NCI-H187 (cell line): ENCODE measurements at regions not wholly inside any gene's neighbourhood (a gene's known extent, or its start where the extent isn't known, plus 50 kb on each side); places are given as distances from the start of the nearest gene placed in this dataset.

Source experiments
- DNase-seq, 2 experiments: peaks; one replicate each; lab custom pipeline; 2025; lab: John Stamatoyannopoulos, UW

GRCh38 chr7:115083935-115084334 is 162.0 kb downstream of the MDFIC start:
- DNase-seq, result no peak

- DNase-seq, result no peak
Measured at GRCh38 chr7:115081772-115082171, 159.9 kb downstream of the MDFIC start.

- DNase-seq, result no peak
Measured at GRCh38 chr7:115078851-115079250, 157.0 kb downstream of the MDFIC start.

GRCh38 chr7:115078386-115078785 is 156.5 kb downstream of the MDFIC start:
- no peak for DNase-seq

GRCh38 chr7:115070311-115070710 is 148.4 kb downstream of the MDFIC start:
- DNase-seq, result no peak
